Uterus (tissue), 3 donors: ENCODE measurements at regions not wholly inside any gene's neighbourhood (a gene's known extent, or its start where the extent isn't known, plus 50 kb on each side); places are given as distances from the start of the nearest gene placed in this dataset.

ENCODE experiments used
- DNase-seq, 2 donors: peaks; one replicate each; pipeline ENCODE4 v3.0.0-alpha.2; 2019 to 2020
- H3K27ac ChIP-seq, 2 donors: fragments of 200-600 bp; sonication (generic); 1 replicate in 1 of 2; 2 replicates in 1 of 2; pipeline ENCODE4 v1.5.1; 2016 to 2018
- H3K27me3 ChIP-seq, 2 donors: fragments of 200-600 bp; sonication (generic); one replicate each; pipeline ENCODE4 v1.5.1; 2018 to 2019; ENCODE audit warnings: control low read depth in 1 of 2
- H3K36me3 ChIP-seq, 2 donors: fragments of 200-600 bp; sonication (generic); one replicate each; pipeline ENCODE4 v1.5.1; 2019; ENCODE audit warnings: control low read depth in 1 of 2
- H3K4me1 ChIP-seq, 2 donors: fragments of 200-600 bp; sonication (generic); one replicate each; pipeline ENCODE4 v1.5.1; 2018 to 2019; ENCODE audit warnings: control low read depth in 1 of 2
- H3K4me3 ChIP-seq, 2 donors: fragments of 200-600 bp; sonication (generic); 1 replicate in 1 of 2; 2 replicates in 1 of 2; pipeline ENCODE4 v1.5.1; 2018 to 2019; ENCODE audit warnings: mild to moderate bottlenecking in 1 of 2
- H3K9me3 ChIP-seq, 2 donors: fragments of 200-600 bp; sonication (generic); one replicate each; pipeline ENCODE4 v1.5.1; 2019; ENCODE audit warnings: control low read depth in 1 of 2
- CTCF ChIP-seq, 4 experiments: fragments of 200-600 bp in 2 of 4; fragments of 450-650 bp in 2 of 4; sonication (generic) in 2 of 4; IDR thresholded peaks; one replicate each; pipeline ENCODE4 v1.5.1; 2016 to 2019; ENCODE audit warnings: antibody characterized with exemption in 4 of 4, mild to moderate bottlenecking in 2 of 4, moderate library complexity in 1 of 4
- POLR2A ChIP-seq, 2 donors: fragments of 450-650 bp; IDR thresholded peaks; one replicate each; pipeline ENCODE4 v1.6.1; 2016; ENCODE audit warnings: antibody characterized with exemption in 2 of 2, mild to moderate bottlenecking in 1 of 2, moderate library complexity in 1 of 2
- intact Hi-C: fragments of 100-400 bp; cut with DNase I; formaldehyde crosslinking; loops from one replicate; pipeline ENCODE4 v1.15.1; 2023; ENCODE audit warnings: low total_unique reads
- donor health status: DM: yes; HTN: yes; CAD: no.

GRCh38 chr1:30273456-30273855 is 449.9 kb downstream of the MATN1 start:
- Histone ChIP-seq H3K27me3 (no peaks in the 10 kb centered on the region), H3K9me3 (no peaks in the 10 kb centered on the region), H3K4me3 (no peak overlapping the region), H3K36me3 (no peaks in the 10 kb centered on the region), H3K4me1 (no peaks in the 10 kb centered on the region), H3K27ac (no peak overlapping the region)
- no peak for DNase-seq
- intact Hi-C loops: no loop called here
- TF ChIP-seq CTCF (IDR thresholded peaks at IDR 0.05): no peak
- TF ChIP-seq POLR2A (IDR thresholded peaks at IDR 0.05): no peak

GRCh38 chr1:30273021-30273325 is 450.4 kb downstream of the MATN1 start:
- Histone ChIP-seq H3K36me3 (no peaks in the 10 kb centered on the region), H3K4me3 (no peak overlapping the region), H3K9me3 (no peaks in the 10 kb centered on the region), H3K27ac (no peak overlapping the region), H3K27me3 (no peaks in the 10 kb centered on the region), H3K4me1 (no peaks in the 10 kb centered on the region)
- TF ChIP-seq CTCF (IDR thresholded peaks at IDR 0.05): no peak
- TF ChIP-seq POLR2A (IDR thresholded peaks at IDR 0.05): no peak
- intact Hi-C loops: no loop called here
- DNase-seq: no peak

- Histone ChIP-seq H3K27me3 (no peaks in the 10 kb centered on the region), H3K9me3 (no peaks in the 10 kb centered on the region), H3K4me1 (no peaks in the 10 kb centered on the region), H3K27ac (no peak overlapping the region), H3K36me3 (no peaks in the 10 kb centered on the region), H3K4me3 (no peak overlapping the region)
- intact Hi-C loops: no loop called here
- TF ChIP-seq POLR2A (IDR thresholded peaks at IDR 0.05) (no peak), CTCF (IDR thresholded peaks at IDR 0.05) (no peak)
- no peak for DNase-seq
Measured at GRCh38 chr1:30272277-30273020, 450.9 kb downstream of the MATN1 start.

GRCh38 chr1:30271401-30272276 is 451.7 kb downstream of the MATN1 start:
- H3K4me1 ChIP-seq: no peaks in the 10 kb centered on the region
- no peak overlapping the region for H3K27ac ChIP-seq
- intact Hi-C loops: no loop called here
- DNase-seq: no peak
- H3K9me3 ChIP-seq: no peaks in the 10 kb centered on the region
- H3K27me3 ChIP-seq: no peaks in the 10 kb centered on the region
- H3K36me3 ChIP-seq: no peaks in the 10 kb centered on the region
- TF ChIP-seq CTCF (IDR thresholded peaks at IDR 0.05) (no peak), POLR2A (IDR thresholded peaks at IDR 0.05) (no peak)
- no peak overlapping the region for H3K4me3 ChIP-seq

- TF ChIP-seq POLR2A (IDR thresholded peaks at IDR 0.05): no peak
- no peak for TF ChIP-seq CTCF (IDR thresholded peaks at IDR 0.05)
- no peak for DNase-seq
- H3K36me3 ChIP-seq: no peaks in the 10 kb centered on the region
- no peaks in the 10 kb centered on the region for H3K27me3 ChIP-seq
- H3K27ac ChIP-seq: no peak overlapping the region
- H3K4me1 ChIP-seq: no peaks in the 10 kb centered on the region
- intact Hi-C loops: no loop called here
- H3K4me3 ChIP-seq: no peak overlapping the region
- H3K9me3 ChIP-seq: no peaks in the 10 kb centered on the region
Measured at GRCh38 chr1:30270461-30270860, 452.9 kb downstream of the MATN1 start.
